Psoas muscle (tissue), 7 donors: ENCODE measurements at regions not wholly inside any gene's neighbourhood (a gene's known extent, or its start where the extent isn't known, plus 50 kb on each side); places are given as distances from the start of the nearest gene placed in this dataset.
A peak's percentile ranks its signal among the peaks of the same experiment; 100 is the strongest.

ENCODE experiments used
- ATAC-seq, 4 donors: fragments of 200-7000 bp; cut with Tn5 transposase; one replicate each; pipeline ENCODE4 v1.9.1; 2020; ENCODE audit warnings: moderate library complexity in 3 of 4, mild to moderate bottlenecking in 2 of 4
- DNase-seq, 2 donors: peaks; one replicate each; pipeline ENCODE4 v3.0.0-alpha.2; 2020
- H3K27ac ChIP-seq: fragments of 200-600 bp; one replicate; pipeline ENCODE4 v1.8.0; 2022
- H3K27me3 ChIP-seq, 3 donors: fragments of 200-600 bp in 1 of 3; one replicate each; pipeline versions ENCODE4 v1.6.1 to v1.8.0; 2013 to 2022; ENCODE audit warnings: low read length in 2 of 3, mild to moderate bottlenecking in 2 of 3, moderate library complexity in 1 of 3; ENCODE audit not compliant: insufficient read depth in 3 of 3
- H3K36me3 ChIP-seq, 2 donors: fragments of 200-600 bp in 1 of 2; one replicate each; pipeline versions ENCODE4 v1.6.1 to v1.8.0; 2013 to 2022; ENCODE audit warnings: low read depth in 1 of 2, mild to moderate bottlenecking in 1 of 2, moderate library complexity in 1 of 2; ENCODE audit not compliant: insufficient read depth in 1 of 2
- H3K4me1 ChIP-seq: fragments of 200-600 bp; one replicate; pipeline ENCODE4 v1.8.0; 2022
- H3K4me3 ChIP-seq: fragments of 200-600 bp; one replicate; pipeline ENCODE4 v1.8.0; 2022; ENCODE audit warnings: mild to moderate bottlenecking
- H3K9me3 ChIP-seq: fragments of 200-600 bp; one replicate; pipeline ENCODE4 v1.8.0; 2022
- WGBS, 3 donors: extraction: QIAGEN DNeasy Blood & Tissue Kit; methylation state at CpG; one replicate each; pipeline versions ENCODE4 v1.1.6 to v1.1.7; 2013; 5-methylcytosine and 5-hydroxymethylcytosine counted together
- intact Hi-C, 2 donors: fragments of 100-400 bp; cut with DNase I; formaldehyde crosslinking; loops; one replicate each; pipeline versions ENCODE4 v1.11.0 to v1.14.2; 2022
- TF ChIP-seq, protein P1 (sequence below): fragments of 200-600 bp; IDR thresholded peaks from one replicate; pipeline ENCODE4 v1.8.0; 2022; ENCODE audit warnings: antibody characterized with exemption
- donor health status: healthy with polysubstance abuse.
- donor health status: DM: no; HTN: no; CAD: no; lungs with moderate emphysema.
- donor health status: Bipolar disorder and iron deficiency.
- donor health status: healthy.
- donor health status: DM: yes; HTN: yes; CAD: no.
- donor health status: DM: no; HTN: no; CAD: no.
- donor health status: DM: yes; HTN: yes; CAD: no.

- TF ChIP-seq, protein P1, sequence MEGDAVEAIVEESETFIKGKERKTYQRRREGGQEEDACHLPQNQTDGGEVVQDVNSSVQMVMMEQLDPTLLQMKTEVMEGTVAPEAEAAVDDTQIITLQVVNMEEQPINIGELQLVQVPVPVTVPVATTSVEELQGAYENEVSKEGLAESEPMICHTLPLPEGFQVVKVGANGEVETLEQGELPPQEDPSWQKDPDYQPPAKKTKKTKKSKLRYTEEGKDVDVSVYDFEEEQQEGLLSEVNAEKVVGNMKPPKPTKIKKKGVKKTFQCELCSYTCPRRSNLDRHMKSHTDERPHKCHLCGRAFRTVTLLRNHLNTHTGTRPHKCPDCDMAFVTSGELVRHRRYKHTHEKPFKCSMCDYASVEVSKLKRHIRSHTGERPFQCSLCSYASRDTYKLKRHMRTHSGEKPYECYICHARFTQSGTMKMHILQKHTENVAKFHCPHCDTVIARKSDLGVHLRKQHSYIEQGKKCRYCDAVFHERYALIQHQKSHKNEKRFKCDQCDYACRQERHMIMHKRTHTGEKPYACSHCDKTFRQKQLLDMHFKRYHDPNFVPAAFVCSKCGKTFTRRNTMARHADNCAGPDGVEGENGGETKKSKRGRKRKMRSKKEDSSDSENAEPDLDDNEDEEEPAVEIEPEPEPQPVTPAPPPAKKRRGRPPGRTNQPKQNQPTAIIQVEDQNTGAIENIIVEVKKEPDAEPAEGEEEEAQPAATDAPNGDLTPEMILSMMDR, result no peak
- ATAC-seq (no peak), DNase-seq (no peak)
- WGBS, 3 donors, result 32 to 43% (median 40%) methylated on average over 7 of the region's 7 CpGs
- Histone ChIP-seq H3K4me1 (no peaks in the 10 kb centered on the region), H3K27me3 (no peaks in the 10 kb centered on the region), H3K9me3 (peaks cover 22% of the 10 kb centered on the region), H3K4me3 (no peak overlapping the region), H3K36me3 (no peaks in the 10 kb centered on the region), H3K27ac (no peak overlapping the region)
- intact Hi-C loops, result no loop called here
Observed at GRCh38 chr7:4428526-4428925, 253.6 kb upstream of the FOXK1 start.

GRCh38 chr7:4430227-4430626 is 251.9 kb upstream of the FOXK1 start:
- Histone ChIP-seq H3K9me3 (peaks cover 22% of the 10 kb centered on the region), H3K4me1 (no peaks in the 10 kb centered on the region), H3K36me3 (no peaks in the 10 kb centered on the region), H3K27ac (no peak overlapping the region), H3K4me3 (no peak overlapping the region), H3K27me3 (no peaks in the 10 kb centered on the region)
- DNase-seq, result no peak
- 30 to 50% (median 41%) methylated on average over 1 of the region's 1 CpG for WGBS, 3 donors
- no peak for ATAC-seq
- intact Hi-C loops, result no loop called here
- TF ChIP-seq, protein P1, result no peak

- TF ChIP-seq, protein P1, result no peak
- ATAC-seq, result no peak
- no peaks in the 10 kb centered on the region for H3K27me3 ChIP-seq
- 62 to 72% (median 66%) methylated on average over 13 of the region's 13 CpGs for WGBS, 3 donors
- peak overlapping the region; percentile 38 for H3K4me3 ChIP-seq
- intact Hi-C loops, result no loop called here
- no peaks in the 10 kb centered on the region for H3K36me3 ChIP-seq
- H3K9me3 ChIP-seq, result peaks cover 18% of the 10 kb centered on the region
- no peaks in the 10 kb centered on the region for H3K4me1 ChIP-seq
- no peak overlapping the region for H3K27ac ChIP-seq
- no peak for DNase-seq
Observed at GRCh38 chr7:4434306-4434705, 247.8 kb upstream of the FOXK1 start.

GRCh38 chr7:4436361-4436895 is 245.7 kb upstream of the FOXK1 start:
- intact Hi-C loops, result no loop called here
- Histone ChIP-seq H3K27ac (no peak overlapping the region), H3K4me3 (no peak overlapping the region), H3K4me1 (no peaks in the 10 kb centered on the region), H3K9me3 (no peaks in the 10 kb centered on the region), H3K36me3 (no peaks in the 10 kb centered on the region), H3K27me3 (no peaks in the 10 kb centered on the region)
- WGBS, 3 donors, result 80 to 86% (median 81%) methylated on average over 5 of the region's 5 CpGs
- DNase-seq (no peak), ATAC-seq (no peak)
- TF ChIP-seq, protein P1, result no peak

- 55 to 83% (median 57%) methylated on average over 3 of the region's 3 CpGs for WGBS, 3 donors
- Histone ChIP-seq H3K4me3 (no peak overlapping the region), H3K9me3 (no peaks in the 10 kb centered on the region), H3K4me1 (no peaks in the 10 kb centered on the region), H3K36me3 (no peaks in the 10 kb centered on the region), H3K27ac (no peak overlapping the region), H3K27me3 (no peaks in the 10 kb centered on the region)
- intact Hi-C loops, result no loop called here
- DNase-seq (no peak), ATAC-seq (no peak)
- TF ChIP-seq, protein P1, result no peak
Observed at GRCh38 chr7:4436936-4437335, 245.2 kb upstream of the FOXK1 start.
